Keratinocyte (primary cell): ENCODE measurements at regions not wholly inside any gene's neighbourhood (a gene's known extent, or its start where the extent isn't known, plus 50 kb on each side); places are given as distances from the start of the nearest gene placed in this dataset.

Experiments used
- CTCF ChIP-seq, 3 experiments: IDR thresholded peaks in 1 of 3; conservative IDR thresholded peaks in 1 of 3; optimal IDR thresholded peaks in 1 of 3; 2 replicates in 2 of 3; 3 replicates in 1 of 3; pipeline versions ENCODE3 to v1.5.1; 2011; ENCODE audit warnings: low read length in 3 of 3, mild to moderate bottlenecking in 3 of 3, moderate library complexity in 2 of 3, control low read depth in 1 of 3, inconsistent platforms in 1 of 3; ENCODE audit not compliant: insufficient read depth in 2 of 3; ENCODE audit errors: extremely low read depth in 1 of 3
- EZH2 ChIP-seq: IDR thresholded peaks from one replicate; pipeline ENCODE4 v1.6.1; 2012; ENCODE audit warnings: inconsistent platforms, mild to moderate bottlenecking, low read length, moderate library complexity

GRCh38 chr2:120908314-120908975 lies 172.8 kb downstream of the GLI2 start:
- TF ChIP-seq CTCF (optimal IDR thresholded peaks at IDR 0.05 in 1 of 3, IDR thresholded peaks at IDR 0.05 in 1 of 3, conservative IDR thresholded peaks at IDR 0.05 in 1 of 3; ENCODE audit: extremely low read depth in 1 of 3, insufficient read depth in 2 of 3, low read length in 3 of 3) (no peak), EZH2 (no peak)
